ENCODE measurements at regions not wholly inside any gene's neighbourhood (a gene's known extent, or its start where the extent isn't known, plus 50 kb on each side); places are given as distances from the start of the nearest gene placed in this dataset.

DNA sequence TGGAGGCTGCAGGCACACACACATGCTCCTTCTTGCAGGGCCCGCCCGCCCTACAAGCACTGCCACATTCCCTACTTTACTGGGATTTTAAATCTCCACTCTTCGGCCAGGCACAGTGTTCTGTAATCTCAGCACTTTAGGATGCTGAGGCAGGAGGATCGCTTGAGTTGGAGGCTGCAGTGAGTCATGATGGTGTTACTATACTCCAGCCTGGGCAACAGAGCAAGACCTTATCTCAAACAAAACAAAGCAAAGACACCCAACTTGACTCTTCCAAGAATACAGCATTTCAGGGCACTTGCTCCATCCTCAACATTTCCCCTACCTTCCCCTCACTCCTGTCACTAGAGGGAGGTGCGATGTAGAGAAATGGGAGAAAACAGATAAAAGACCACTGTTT lies 194.0 kb downstream of the MYLK4 start:
- 93 to 94% methylated on average over 4 to 5 of the region's 5 CpGs for WGBS, 2 experiments

GRCh38 chr6:2554651-2555260 lies 196.0 kb downstream of the MYLK4 start:
- H3K36me3 ChIP-seq (ENCODE audit: control insufficient read depth, insufficient read depth, low read length) = no peaks in the 10 kb centered on the region
- H3K27ac ChIP-seq (ENCODE audit: insufficient read depth, low read depth, low read length, poor library complexity, severe bottlenecking) = no peak overlapping the region
- H3K9me3 ChIP-seq (ENCODE audit: control insufficient read depth, low read length) = no peaks in the 10 kb centered on the region
- no peak overlapping the region for H3K4me3 ChIP-seq (ENCODE audit: insufficient read depth, low read depth, low read length)
- 76 to 90% methylated on average over 4 of the region's 4 CpGs for WGBS, 2 experiments
- H3K27me3 ChIP-seq (ENCODE audit: control insufficient read depth, insufficient read depth, low read length, poor library complexity, severe bottlenecking) = no peaks in the 10 kb centered on the region
- H3K4me1 ChIP-seq (ENCODE audit: control insufficient read depth, insufficient read depth, low read length) = peaks cover 10% of the 10 kb centered on the region

More for the DNA sequence above, 194.0 kb downstream of the MYLK4 start:
- Histone ChIP-seq H3K27ac (ENCODE audit: insufficient read depth, low read depth, low read length, poor library complexity, severe bottlenecking) (no peak overlapping the region), H3K4me3 (ENCODE audit: insufficient read depth, low read depth, low read length) (no peak overlapping the region), H3K36me3 (ENCODE audit: control insufficient read depth, insufficient read depth, low read length) (no peaks in the 10 kb centered on the region), H3K9me3 (ENCODE audit: control insufficient read depth, low read length) (no peaks in the 10 kb centered on the region), H3K27me3 (ENCODE audit: control insufficient read depth, insufficient read depth, low read length, poor library complexity, severe bottlenecking) (no peaks in the 10 kb centered on the region), H3K4me1 (ENCODE audit: control insufficient read depth, insufficient read depth, low read length) (peaks cover 10% of the 10 kb centered on the region)

DNA sequence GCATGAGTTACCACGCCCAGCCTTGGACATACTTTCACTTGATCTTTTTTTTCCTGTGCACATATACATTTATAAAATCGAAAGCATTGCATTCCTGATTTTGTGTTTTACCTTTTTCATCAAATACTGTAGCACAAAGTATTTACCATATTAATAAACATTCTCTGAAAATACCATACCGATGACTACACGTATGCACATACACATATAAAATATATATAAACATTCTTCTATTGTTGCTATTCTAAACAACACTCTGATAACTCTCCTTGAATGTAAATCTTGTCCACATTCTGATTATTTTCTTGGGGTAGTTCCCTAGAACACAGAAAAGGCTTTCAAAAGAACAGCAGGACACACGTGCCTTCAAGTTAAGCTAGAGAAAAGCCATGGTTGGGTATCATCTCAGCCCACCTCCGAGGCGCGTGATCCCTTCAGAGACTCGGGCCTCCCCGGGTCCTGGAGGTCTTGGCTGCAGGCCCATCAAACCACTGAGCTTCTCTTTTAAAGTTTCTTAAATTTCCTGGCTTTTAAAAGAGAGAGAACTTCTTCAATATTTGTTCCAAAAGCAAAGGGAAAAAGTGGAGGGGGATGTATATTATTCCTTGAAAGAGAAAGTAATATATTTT lies 198.1 kb downstream of the MYLK4 start:
- Histone ChIP-seq H3K4me3 (ENCODE audit: insufficient read depth, low read depth, low read length) (no peak overlapping the region), H3K27me3 (ENCODE audit: control insufficient read depth, insufficient read depth, low read length, poor library complexity, severe bottlenecking) (no peaks in the 10 kb centered on the region), H3K36me3 (ENCODE audit: control insufficient read depth, insufficient read depth, low read length) (no peaks in the 10 kb centered on the region), H3K4me1 (ENCODE audit: control insufficient read depth, insufficient read depth, low read length) (no peaks in the 10 kb centered on the region), H3K27ac (ENCODE audit: insufficient read depth, low read depth, low read length, poor library complexity, severe bottlenecking) (no peak overlapping the region), H3K9me3 (ENCODE audit: control insufficient read depth, low read length) (no peaks in the 10 kb centered on the region)
- 89 to 91% methylated on average over 8 to 9 of the region's 10 CpGs for WGBS, 2 experiments

DNA sequence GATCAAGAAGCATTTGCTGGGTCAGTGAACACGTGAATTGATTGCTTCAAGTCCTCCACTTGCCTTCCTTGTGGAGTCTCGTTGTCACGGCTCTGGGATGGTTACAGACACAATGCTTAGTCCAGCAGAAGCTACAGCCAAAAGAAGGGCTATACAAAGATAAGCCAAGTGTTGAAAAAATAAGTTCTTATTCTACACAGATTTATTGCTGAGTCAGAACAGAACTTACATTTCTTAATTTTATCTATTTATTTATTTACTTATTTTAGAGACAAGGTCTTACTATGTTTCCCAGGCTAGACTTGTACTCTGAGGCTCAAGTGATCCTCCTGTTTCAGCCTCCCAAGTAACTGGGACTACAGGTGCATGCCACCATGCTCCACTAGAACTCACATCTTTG lies 199.0 kb downstream of the MYLK4 start:
- Histone ChIP-seq H3K9me3 (ENCODE audit: control insufficient read depth, low read length) (no peaks in the 10 kb centered on the region), H3K4me1 (ENCODE audit: control insufficient read depth, insufficient read depth, low read length) (no peaks in the 10 kb centered on the region), H3K27ac (ENCODE audit: insufficient read depth, low read depth, low read length, poor library complexity, severe bottlenecking) (no peak overlapping the region), H3K4me3 (ENCODE audit: insufficient read depth, low read depth, low read length) (no peak overlapping the region), H3K27me3 (ENCODE audit: control insufficient read depth, insufficient read depth, low read length, poor library complexity, severe bottlenecking) (no peaks in the 10 kb centered on the region), H3K36me3 (ENCODE audit: control insufficient read depth, insufficient read depth, low read length) (no peaks in the 10 kb centered on the region)
- WGBS, 2 experiments = 89 to 95% methylated on average over 3 of the region's 3 CpGs

DNA sequence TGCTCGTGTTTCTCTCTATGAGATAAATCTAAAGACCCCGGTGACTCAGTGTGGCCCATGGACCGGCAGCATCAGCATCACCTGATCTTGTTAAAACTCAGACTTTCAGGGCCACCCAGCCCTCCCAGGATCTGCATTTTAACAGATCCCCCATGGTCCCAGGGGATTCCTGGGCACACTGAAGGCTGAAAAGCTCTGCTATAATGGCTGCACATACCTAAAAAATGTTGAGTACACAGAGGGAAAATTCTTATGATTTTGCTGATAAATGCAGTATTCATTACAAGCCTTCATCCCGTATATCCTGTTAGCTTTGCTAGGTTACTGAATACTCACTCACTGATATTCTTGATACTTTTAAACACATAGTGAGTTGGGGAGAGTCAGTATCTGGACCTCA lies 200.5 kb downstream of the MYLK4 start:
- no peak overlapping the region for H3K4me3 ChIP-seq (ENCODE audit: insufficient read depth, low read depth, low read length)
- H3K27ac ChIP-seq (ENCODE audit: insufficient read depth, low read depth, low read length, poor library complexity, severe bottlenecking) = no peak overlapping the region
- no peaks in the 10 kb centered on the region for H3K4me1 ChIP-seq (ENCODE audit: control insufficient read depth, insufficient read depth, low read length)
- H3K27me3 ChIP-seq (ENCODE audit: control insufficient read depth, insufficient read depth, low read length, poor library complexity, severe bottlenecking) = no peaks in the 10 kb centered on the region
- 92 to 94% methylated on average over 3 to 4 of the region's 4 CpGs for WGBS, 2 experiments
- H3K9me3 ChIP-seq (ENCODE audit: control insufficient read depth, low read length) = no peaks in the 10 kb centered on the region
- no peaks in the 10 kb centered on the region for H3K36me3 ChIP-seq (ENCODE audit: control insufficient read depth, insufficient read depth, low read length)

GRCh38 chr6:2549834-2550233 lies 200.9 kb downstream of the MYLK4 start:
- Histone ChIP-seq H3K9me3 (ENCODE audit: control insufficient read depth, low read length) (no peaks in the 10 kb centered on the region), H3K4me3 (ENCODE audit: insufficient read depth, low read depth, low read length) (no peak overlapping the region), H3K4me1 (ENCODE audit: control insufficient read depth, insufficient read depth, low read length) (no peaks in the 10 kb centered on the region), H3K27ac (ENCODE audit: insufficient read depth, low read depth, low read length, poor library complexity, severe bottlenecking) (no peak overlapping the region), H3K27me3 (ENCODE audit: control insufficient read depth, insufficient read depth, low read length, poor library complexity, severe bottlenecking) (no peaks in the 10 kb centered on the region), H3K36me3 (ENCODE audit: control insufficient read depth, insufficient read depth, low read length) (no peaks in the 10 kb centered on the region)
- 87 to 91% methylated on average over 3 of the region's 3 CpGs for WGBS, 2 experiments

DNA sequence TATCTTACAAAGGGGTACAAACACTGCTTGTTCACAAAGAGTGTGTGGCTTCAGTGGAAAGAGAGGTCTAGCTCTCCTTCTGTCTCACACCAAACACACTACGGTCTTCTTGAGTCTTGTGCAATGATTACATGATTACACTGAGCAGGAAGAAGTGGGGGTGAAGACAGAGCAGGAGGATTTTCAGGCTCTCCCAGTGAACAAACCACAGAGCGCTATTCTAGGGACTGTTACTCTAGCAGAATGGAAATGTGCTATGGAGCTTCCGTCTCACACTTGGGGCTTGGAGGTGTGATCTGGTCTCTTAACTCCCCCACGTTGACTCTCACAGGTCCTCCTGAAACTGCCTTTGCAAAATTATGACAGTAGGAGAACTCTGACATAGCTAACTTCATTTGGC lies 203.4 kb downstream of the MYLK4 start:
- WGBS, 2 experiments = 93 to 95% methylated on average over 4 of the region's 4 CpGs
- no peak overlapping the region for H3K27ac ChIP-seq (ENCODE audit: insufficient read depth, low read depth, low read length, poor library complexity, severe bottlenecking)
- H3K36me3 ChIP-seq (ENCODE audit: control insufficient read depth, insufficient read depth, low read length) = no peaks in the 10 kb centered on the region

GRCh38 chr6:2546901-2547300 lies 203.8 kb downstream of the MYLK4 start:
- Histone ChIP-seq H3K4me1 (ENCODE audit: control insufficient read depth, insufficient read depth, low read length) (no peaks in the 10 kb centered on the region), H3K36me3 (ENCODE audit: control insufficient read depth, insufficient read depth, low read length) (no peaks in the 10 kb centered on the region), H3K9me3 (ENCODE audit: control insufficient read depth, low read length) (no peaks in the 10 kb centered on the region), H3K27ac (ENCODE audit: insufficient read depth, low read depth, low read length, poor library complexity, severe bottlenecking) (no peak overlapping the region), H3K27me3 (ENCODE audit: control insufficient read depth, insufficient read depth, low read length, poor library complexity, severe bottlenecking) (no peaks in the 10 kb centered on the region), H3K4me3 (ENCODE audit: insufficient read depth, low read depth, low read length) (no peak overlapping the region)
- WGBS, 2 experiments = 91 to 94% methylated on average over 8 of the region's 8 CpGs

More for the DNA sequence above, 203.4 kb downstream of the MYLK4 start:
- Histone ChIP-seq H3K9me3 (ENCODE audit: control insufficient read depth, low read length) (no peaks in the 10 kb centered on the region), H3K27me3 (ENCODE audit: control insufficient read depth, insufficient read depth, low read length, poor library complexity, severe bottlenecking) (no peaks in the 10 kb centered on the region), H3K4me1 (ENCODE audit: control insufficient read depth, insufficient read depth, low read length) (no peaks in the 10 kb centered on the region), H3K4me3 (ENCODE audit: insufficient read depth, low read depth, low read length) (no peak overlapping the region)

DNA sequence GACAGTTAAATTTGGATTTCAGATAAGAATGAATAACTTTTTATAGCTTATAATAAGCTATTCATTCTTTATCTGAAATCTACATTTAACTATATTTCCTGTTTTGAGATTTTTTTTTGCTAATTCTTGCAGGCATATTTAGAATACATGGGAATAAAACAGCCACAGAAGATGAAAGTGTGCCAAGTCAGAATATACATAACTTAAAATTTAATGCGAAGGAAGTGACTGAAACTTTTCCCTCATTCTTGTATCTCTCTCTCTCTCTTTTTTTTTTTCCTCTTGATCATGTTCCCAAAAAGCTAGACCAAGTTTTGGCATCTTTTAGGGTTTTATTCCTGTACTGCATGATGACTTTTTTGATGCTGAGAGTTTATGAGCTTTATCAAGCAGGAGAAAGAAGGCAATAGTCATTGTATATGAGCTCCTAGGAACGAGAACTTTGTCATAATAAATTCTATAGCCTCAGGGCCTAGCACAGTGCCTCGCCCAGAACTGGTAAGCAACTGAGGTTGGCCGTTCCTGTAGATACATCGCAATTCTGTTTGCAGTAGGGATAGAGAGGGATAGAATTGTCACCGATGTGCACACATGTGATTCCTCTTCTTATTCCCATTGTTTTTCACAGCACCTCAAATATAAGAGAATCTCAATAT lies 205.2 kb downstream of the MYLK4 start:
- Histone ChIP-seq H3K4me3 (ENCODE audit: insufficient read depth, low read depth, low read length) (no peak overlapping the region), H3K36me3 (ENCODE audit: control insufficient read depth, insufficient read depth, low read length) (no peaks in the 10 kb centered on the region), H3K27ac (ENCODE audit: insufficient read depth, low read depth, low read length, poor library complexity, severe bottlenecking) (no peak overlapping the region), H3K9me3 (ENCODE audit: control insufficient read depth, low read length) (no peaks in the 10 kb centered on the region), H3K4me1 (ENCODE audit: control insufficient read depth, insufficient read depth, low read length) (no peaks in the 10 kb centered on the region), H3K27me3 (ENCODE audit: control insufficient read depth, insufficient read depth, low read length, poor library complexity, severe bottlenecking) (no peaks in the 10 kb centered on the region)
- WGBS, 2 experiments = 94 to 97% methylated on average over 5 to 6 of the region's 6 CpGs

- H3K9me3 ChIP-seq (ENCODE audit: control insufficient read depth, low read length) = no peaks in the 10 kb centered on the region
- whole genome bisulfite sequencing, 2 experiments = 87 to 91% methylated on average over 2 of the region's 2 CpGs
- H3K36me3 ChIP-seq (ENCODE audit: control insufficient read depth, insufficient read depth, low read length) = no peaks in the 10 kb centered on the region
- no peaks in the 10 kb centered on the region for H3K27me3 ChIP-seq (ENCODE audit: control insufficient read depth, insufficient read depth, low read length, poor library complexity, severe bottlenecking)
- no peaks in the 10 kb centered on the region for H3K4me1 ChIP-seq (ENCODE audit: control insufficient read depth, insufficient read depth, low read length)
- no peak overlapping the region for H3K4me3 ChIP-seq (ENCODE audit: insufficient read depth, low read depth, low read length)
- no peak overlapping the region for H3K27ac ChIP-seq (ENCODE audit: insufficient read depth, low read depth, low read length, poor library complexity, severe bottlenecking)
Observed at GRCh38 chr6:2543321-2543720, 207.4 kb downstream of the MYLK4 start.
